OCI-LY1 (cell line): ENCODE measurements at regions not wholly inside any gene's neighbourhood (a gene's known extent, or its start where the extent isn't known, plus 50 kb on each side); places are given as distances from the start of the nearest gene placed in this dataset.

Experiments
- CTCF ChIP-seq: fragments of 200-600 bp; sonication (generic), shearing (Covaris generic); IDR thresholded peaks from 2 replicates; pipeline ENCODE4 v1.5.1; 2017; ENCODE audit warnings: mild to moderate bottlenecking, antibody characterized with exemption, low read length, moderate library complexity, mixed read lengths
- EZH2 ChIP-seq: fragments of 200-600 bp; sonication (generic), shearing (Covaris generic); IDR thresholded peaks from 2 replicates; pipeline ENCODE4 v1.8.0; 2017; ENCODE audit warnings: borderline replicate concordance, mixed run types, mild to moderate bottlenecking, antibody characterized with exemption, low read length, moderate library complexity, mixed read lengths

- TF ChIP-seq EZH2 (no peak), CTCF (no peak)
These were observed 76.0 kb upstream of the PRPS1L1 start for GRCh38 chr7:18103436-18104218.
